Neural progenitor cell (in vitro differentiated cells): ENCODE measurements at regions not wholly inside any gene's neighbourhood (a gene's known extent, or its start where the extent isn't known, plus 50 kb on each side); places are given as distances from the start of the nearest gene placed in this dataset.

Experiments used
- EZH2 ChIP-seq: fragments of 200-600 bp; sonication (generic); IDR thresholded peaks from 2 replicates; pipeline ENCODE4 v1.6.1; 2017; ENCODE audit warnings: antibody characterized with exemption, mild to moderate bottlenecking, moderate library complexity
- EZH2phosphoT487 ChIP-seq: fragments of 200-600 bp; sonication (generic); IDR thresholded peaks from 2 replicates; pipeline ENCODE4 v1.6.1; 2017; ENCODE audit warnings: antibody characterized with exemption
- TF ChIP-seq, protein P1 (sequence below): fragments of 200-600 bp; sonication (generic); IDR thresholded peaks from 2 replicates; pipeline ENCODE4 v1.5.1; 2017; ENCODE audit warnings: antibody characterized with exemption, mild to moderate bottlenecking

DNA sequence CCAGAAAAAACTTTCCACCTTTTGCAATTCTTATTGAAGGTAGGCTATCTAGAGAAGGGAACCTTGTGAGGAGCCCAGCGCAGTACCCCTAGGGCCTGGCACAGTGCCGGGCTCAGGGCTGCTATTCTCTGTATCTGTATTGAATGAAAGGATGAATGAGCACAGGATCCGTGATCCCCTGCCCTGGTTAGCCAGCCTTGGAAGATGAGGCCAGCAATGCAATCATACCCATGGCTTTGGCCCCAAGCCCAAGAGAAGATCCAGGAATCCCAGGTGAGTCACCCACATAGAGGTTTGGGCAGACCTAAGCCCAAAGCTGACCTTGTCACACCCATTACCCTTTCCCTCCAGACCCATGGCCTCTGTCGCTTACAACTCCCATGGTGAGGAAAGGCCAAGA is 92.5 kb upstream of the CD82 start:
- TF ChIP-seq EZH2phosphoT487 (no peak), EZH2 (no peak)
- TF ChIP-seq, protein P1, sequence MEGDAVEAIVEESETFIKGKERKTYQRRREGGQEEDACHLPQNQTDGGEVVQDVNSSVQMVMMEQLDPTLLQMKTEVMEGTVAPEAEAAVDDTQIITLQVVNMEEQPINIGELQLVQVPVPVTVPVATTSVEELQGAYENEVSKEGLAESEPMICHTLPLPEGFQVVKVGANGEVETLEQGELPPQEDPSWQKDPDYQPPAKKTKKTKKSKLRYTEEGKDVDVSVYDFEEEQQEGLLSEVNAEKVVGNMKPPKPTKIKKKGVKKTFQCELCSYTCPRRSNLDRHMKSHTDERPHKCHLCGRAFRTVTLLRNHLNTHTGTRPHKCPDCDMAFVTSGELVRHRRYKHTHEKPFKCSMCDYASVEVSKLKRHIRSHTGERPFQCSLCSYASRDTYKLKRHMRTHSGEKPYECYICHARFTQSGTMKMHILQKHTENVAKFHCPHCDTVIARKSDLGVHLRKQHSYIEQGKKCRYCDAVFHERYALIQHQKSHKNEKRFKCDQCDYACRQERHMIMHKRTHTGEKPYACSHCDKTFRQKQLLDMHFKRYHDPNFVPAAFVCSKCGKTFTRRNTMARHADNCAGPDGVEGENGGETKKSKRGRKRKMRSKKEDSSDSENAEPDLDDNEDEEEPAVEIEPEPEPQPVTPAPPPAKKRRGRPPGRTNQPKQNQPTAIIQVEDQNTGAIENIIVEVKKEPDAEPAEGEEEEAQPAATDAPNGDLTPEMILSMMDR, result no peak
